Transverse colon (tissue), 4 donors: ENCODE measurements at regions not wholly inside any gene's neighbourhood (a gene's known extent, or its start where the extent isn't known, plus 50 kb on each side); places are given as distances from the start of the nearest gene placed in this dataset.
A peak's percentile ranks its signal among the peaks of the same experiment; 100 is the strongest.

Experiments
- DNase-seq: peaks from one replicate; pipeline ENCODE4 v3.0.0-alpha.2; 2019
- H3K27ac ChIP-seq, 4 donors: fragments of 200-600 bp; sonication (generic); 2 replicates each; pipeline ENCODE4 v1.5.1; 2016 to 2018; ENCODE audit warnings: inconsistent platforms in 4 of 4
- H3K27me3 ChIP-seq: fragments of 200-600 bp; sonication (generic); 2 replicates; pipeline ENCODE4 v1.5.1; 2017; ENCODE audit warnings: inconsistent platforms
- H3K36me3 ChIP-seq, 4 donors: fragments of 200-600 bp; sonication (generic); 2 replicates each; pipeline ENCODE4 v1.5.1; 2017 to 2019; ENCODE audit warnings: inconsistent platforms in 4 of 4
- H3K4me1 ChIP-seq, 4 donors: fragments of 200-600 bp; sonication (generic); 2 replicates each; pipeline ENCODE4 v1.5.1; 2017 to 2020; ENCODE audit warnings: inconsistent platforms in 4 of 4
- H3K4me3 ChIP-seq, 4 donors: fragments of 200-600 bp; sonication (generic); 1 replicate in 1 of 4; 2 replicates in 3 of 4; pipeline versions ENCODE4 v1.5.1 to v1.6.1; 2017 to 2019; ENCODE audit warnings: inconsistent platforms in 4 of 4
- H3K9me3 ChIP-seq, 2 donors: fragments of 200-600 bp; sonication (generic); 2 replicates each; pipeline ENCODE4 v1.5.1; 2017 to 2019; ENCODE audit warnings: inconsistent platforms in 2 of 2
- CTCF ChIP-seq, 5 experiments: fragments of 200-600 bp in 3 of 5; fragments of 450-650 bp in 2 of 5; sonication (generic) in 3 of 5; IDR thresholded peaks; 1 replicate in 2 of 5; 2 replicates in 3 of 5; pipeline ENCODE4 v1.5.1; 2016 to 2017; ENCODE audit warnings: antibody characterized with exemption in 5 of 5, inconsistent platforms in 3 of 5, mild to moderate bottlenecking in 2 of 5, moderate library complexity in 1 of 5
- EP300 ChIP-seq: sonication (generic); formaldehyde crosslinking; IDR thresholded peaks from one replicate; pipeline ENCODE4 v1.6.1; 2017; ENCODE audit warnings: antibody characterized with exemption, low read depth
- POLR2A ChIP-seq: fragments of 450-650 bp; IDR thresholded peaks from one replicate; pipeline ENCODE4 v1.6.1; 2016; ENCODE audit warnings: antibody characterized with exemption, mild to moderate bottlenecking, moderate library complexity
- POLR2AphosphoS5 ChIP-seq, 3 donors: sonication (generic); formaldehyde crosslinking; IDR thresholded peaks; one replicate each; pipeline ENCODE4 v1.6.1; 2016; ENCODE audit warnings: antibody characterized with exemption in 3 of 3
- WGBS, 2 donors: methylation state at CpG; one replicate each; pipeline ENCODE4 v1.1.5; 2018; ENCODE audit warnings: low coverage in 1 of 2; 5-methylcytosine and 5-hydroxymethylcytosine counted together
- in situ Hi-C, 4 donors: fragments of 200-750 bp; cut with MboI; loops; one replicate each; pipeline versions ENCODE4 v1.15.0 to v1.15.1; 2017; ENCODE audit warnings: low sequenced_read_pairs in 3 of 4, low pct_ligation_motif_present in 1 of 4, low pct_unique_long_range_greater_than_20kb in 1 of 4
- intact Hi-C: fragments of 100-400 bp; cut with DNase I; formaldehyde crosslinking; loops from one replicate; pipeline ENCODE4 v1.15.1; 2023; ENCODE audit warnings: low total_unique reads

GRCh38 chr3:170814822-170815221 lies 55.2 kb downstream of the RPL22L1 start:
- TF ChIP-seq POLR2AphosphoS5 (IDR thresholded peaks at IDR 0.05): no peak
- no peak for TF ChIP-seq EP300
- TF ChIP-seq CTCF (IDR thresholded peaks at IDR 0.05): no peak
- TF ChIP-seq POLR2A: no peak
- Histone ChIP-seq H3K36me3 (no peaks in the 10 kb centered on the region), H3K4me3 (no peak overlapping the region), H3K27ac (no peak overlapping the region), H3K4me1 (peaks cover 0 to 23% (median 4%) of the 10 kb centered on the region in 4 donors), H3K9me3 (no peaks in the 10 kb centered on the region), H3K27me3 (no peaks in the 10 kb centered on the region)
- in situ Hi-C loops (loop anchor here (10.0 to 25.0 kb wide), 4 partner anchors 378 to 503 kb away; partner anchors contain the start of gene CLDN11 (in 3 of the 4)), intact Hi-C loops (loop anchor here (5.0 kb wide), 1 partner anchor 403 kb away; no protein-coding TSS in a partner anchor)
- 49 to 53% methylated on average over 3 of the region's 3 CpGs for WGBS, 2 donors
- no peak for DNase-seq

GRCh38 chr3:170813266-170813665 lies 56.7 kb downstream of the RPL22L1 start:
- no peaks in the 10 kb centered on the region for H3K36me3 ChIP-seq
- in situ Hi-C loops: loop anchor here (10.0 to 25.0 kb wide), 4 partner anchors 376 to 501 kb away; partner anchors contain the start of gene CLDN11 (in 3 of the 4)
- 69% methylated on average over 5 of the region's 5 CpGs; no CpG with 5 or more reads in 1 of the 2 donors for WGBS, 2 donors
- no peak overlapping the region for H3K27ac ChIP-seq
- peaks cover 4 to 28% (median 8%) of the 10 kb centered on the region in 4 donors for H3K4me1 ChIP-seq
- H3K27me3 ChIP-seq: no peaks in the 10 kb centered on the region
- DNase-seq: no peak
- TF ChIP-seq POLR2A (no peak), EP300 (no peak), POLR2AphosphoS5 (IDR thresholded peaks at IDR 0.05) (no peak), CTCF (IDR thresholded peaks at IDR 0.05) (no peak)
- no peaks in the 10 kb centered on the region for H3K9me3 ChIP-seq
- no peak overlapping the region for H3K4me3 ChIP-seq
- intact Hi-C loops: loop anchor here (5.0 kb wide), 1 partner anchor 401 kb away; no protein-coding TSS in a partner anchor

GRCh38 chr3:170811928-170812591 lies 57.9 kb downstream of the RPL22L1 start:
- in situ Hi-C loops: loop anchor here (10.0 to 25.0 kb wide), 4 partner anchors 375 to 500 kb away; partner anchors contain the start of gene CLDN11 (in 3 of the 4)
- no peak overlapping the region for H3K27ac ChIP-seq
- TF ChIP-seq CTCF (IDR thresholded peaks at IDR 0.05) (peak; percentile 80 to 98 (median 96)), POLR2AphosphoS5 (IDR thresholded peaks at IDR 0.05) (no peak)
- H3K9me3 ChIP-seq: no peaks in the 10 kb centered on the region
- peaks cover 4 to 28% (median 8%) of the 10 kb centered on the region in 4 donors for H3K4me1 ChIP-seq
- WGBS, 2 donors: 49 to 60% methylated on average over 3 to 8 of the region's 8 CpGs
- DNase-seq: peak; percentile 76
- no peak overlapping the region for H3K4me3 ChIP-seq
- intact Hi-C loops: loop anchor here (5.0 kb wide), 1 partner anchor 400 kb away; no protein-coding TSS in a partner anchor
- no peaks in the 10 kb centered on the region for H3K27me3 ChIP-seq
- no peaks in the 10 kb centered on the region for H3K36me3 ChIP-seq

DNA sequence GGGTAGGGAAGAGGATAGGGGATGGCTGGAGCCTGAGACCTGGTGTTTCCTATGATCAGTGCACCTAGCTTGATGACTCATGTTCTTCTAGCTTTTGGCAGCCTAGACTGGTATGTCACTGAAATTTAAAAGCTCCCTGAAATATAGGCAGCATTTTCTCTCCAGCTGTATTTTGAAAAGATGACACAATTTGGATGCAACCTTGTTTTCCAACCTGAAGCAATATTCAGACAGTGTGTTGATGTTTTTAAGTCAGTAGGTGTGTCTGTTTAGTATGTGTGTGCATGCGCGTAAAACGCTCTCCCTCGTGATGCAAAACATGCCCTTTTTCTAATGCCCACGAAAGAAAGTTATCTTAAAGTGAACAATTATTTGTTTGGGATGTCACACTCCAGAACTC lies 58.5 kb downstream of the RPL22L1 start:
- in situ Hi-C loops (loop anchor here (10.0 to 25.0 kb wide), 4 partner anchors 374 to 499 kb away; partner anchors contain the start of gene CLDN11 (in 3 of the 4)), intact Hi-C loops (loop anchor here (5.0 kb wide), 1 partner anchor 399 kb away; no protein-coding TSS in a partner anchor)
- H3K27ac ChIP-seq: no peak overlapping the region
- no peak for DNase-seq
- H3K9me3 ChIP-seq: no peaks in the 10 kb centered on the region
- WGBS, 2 donors: 57 to 67% methylated on average over 5 of the region's 5 CpGs
- TF ChIP-seq POLR2A (no peak), CTCF (IDR thresholded peaks at IDR 0.05) (no peak), POLR2AphosphoS5 (IDR thresholded peaks at IDR 0.05) (no peak), EP300 (no peak)
- H3K4me3 ChIP-seq: no peak overlapping the region
- peaks cover 4 to 28% (median 8%) of the 10 kb centered on the region in 4 donors for H3K4me1 ChIP-seq
- H3K36me3 ChIP-seq: no peaks in the 10 kb centered on the region
- no peaks in the 10 kb centered on the region for H3K27me3 ChIP-seq
